ENCODE measurements at regions not wholly inside any gene's neighbourhood (a gene's known extent, or its start where the extent isn't known, plus 50 kb on each side); places are given as distances from the start of the nearest gene placed in this dataset.
"Not testable (repeated sequence)": the region's sequence is repeated elsewhere in the genome, so short reads cannot be mapped to it uniquely, and the experiment has no call there.

DNA sequence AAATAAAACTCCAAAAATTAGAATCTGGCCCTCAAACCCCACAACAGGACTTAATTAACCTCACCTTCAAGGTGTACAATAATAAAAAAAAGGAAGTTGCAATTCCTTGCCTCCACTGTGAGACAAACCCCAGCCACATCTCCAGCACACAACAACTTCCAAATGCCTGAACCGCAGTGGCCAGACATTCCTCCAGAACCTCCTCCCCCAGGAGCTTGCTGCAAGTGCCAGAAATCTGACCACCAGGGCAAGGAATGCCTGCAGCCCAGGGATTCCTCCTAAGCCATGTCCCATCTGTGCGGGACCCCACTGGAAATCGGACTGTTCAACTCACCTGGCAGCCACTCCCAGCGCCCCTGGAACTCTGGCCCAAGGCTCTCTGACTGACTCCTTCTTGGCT, 519.0 kb downstream of the IRS2 start:
- Mint-ChIP-seq H3K27me3 (peaks cover 21% of the 10 kb centered on the region), H3K27ac (peak overlapping the region in 1 of 2 donors; percentile 36)
- not testable (repeated sequence) for H3K9me3 Mint-ChIP-seq, DNase-seq, H3K4me3 Mint-ChIP-seq, H3K4me1 Mint-ChIP-seq, ATAC-seq

GRCh38 chr13:109265438-109265742, 521.0 kb downstream of the IRS2 start:
- peaks cover 21% of the 10 kb centered on the region for H3K27me3 Mint-ChIP-seq

GRCh38 chr13:109264603-109265437, 521.6 kb downstream of the IRS2 start:
- not testable (repeated sequence) for H3K27ac Mint-ChIP-seq, DNase-seq, H3K4me1 Mint-ChIP-seq, H3K4me3 Mint-ChIP-seq, ATAC-seq, H3K9me3 Mint-ChIP-seq
- peaks cover 21% of the 10 kb centered on the region for H3K27me3 Mint-ChIP-seq

More at GRCh38 chr13:109265438-109265742, 521.0 kb downstream of the IRS2 start:
- H3K9me3 Mint-ChIP-seq, ATAC-seq, H3K27ac Mint-ChIP-seq, DNase-seq, H3K4me3 Mint-ChIP-seq, H3K4me1 Mint-ChIP-seq: not testable (repeated sequence)

GRCh38 chr13:109257761-109258157, 528.6 kb downstream of the IRS2 start:
- H3K27ac Mint-ChIP-seq, DNase-seq, H3K27me3 Mint-ChIP-seq, H3K9me3 Mint-ChIP-seq, ATAC-seq, H3K4me3 Mint-ChIP-seq, H3K4me1 Mint-ChIP-seq: not testable (repeated sequence)

Data from stimulated activated naive CD8-positive, alpha-beta T cell treated with anti-CD3 and anti-CD28 coated beads, Interleukin-15, amount 100 ng/mL, for 72 hours (primary cell).